ENCODE measurements at regions not wholly inside any gene's neighbourhood (a gene's known extent, or its start where the extent isn't known, plus 50 kb on each side); places are given as distances from the start of the nearest gene placed in this dataset.

DNA sequence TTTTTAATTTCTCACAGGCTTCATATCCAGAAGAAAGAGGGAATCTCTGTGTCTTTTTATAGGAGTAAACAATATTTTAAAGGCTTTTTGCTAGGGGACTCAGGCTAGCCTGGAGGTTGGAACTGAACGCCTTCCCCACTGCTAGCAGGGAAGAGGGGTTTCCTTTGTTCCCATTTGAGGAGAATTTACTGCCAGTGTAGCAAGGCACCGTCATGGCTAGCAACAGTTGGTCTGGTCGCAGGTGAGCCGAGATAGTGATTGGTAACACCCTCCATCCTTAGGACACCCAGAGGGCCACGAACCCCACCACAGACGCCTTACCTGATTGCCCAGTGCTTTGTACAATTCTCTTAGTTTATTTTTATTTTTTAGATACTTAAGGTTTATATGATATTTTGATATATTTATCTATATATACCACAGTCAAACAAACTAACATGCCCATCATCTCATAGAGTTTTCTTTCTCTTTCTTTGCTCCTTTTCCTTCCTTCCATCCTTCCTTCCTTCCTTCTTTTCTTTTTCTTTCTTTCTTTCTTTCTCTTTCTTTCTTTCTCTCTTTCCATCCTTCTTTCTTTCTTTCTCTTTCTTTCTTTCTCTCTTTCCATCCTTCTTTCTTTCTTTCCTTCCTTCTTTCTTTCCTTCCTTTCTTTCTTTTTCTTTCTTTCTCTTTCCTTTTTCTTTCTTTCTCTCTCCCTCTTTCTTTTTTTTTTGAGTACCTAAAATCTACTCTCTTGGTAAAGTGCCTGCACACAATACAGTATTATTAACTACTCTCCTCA lies 219.0 kb upstream of the AKR1E2 start:
- TF ChIP-seq, protein P1, sequence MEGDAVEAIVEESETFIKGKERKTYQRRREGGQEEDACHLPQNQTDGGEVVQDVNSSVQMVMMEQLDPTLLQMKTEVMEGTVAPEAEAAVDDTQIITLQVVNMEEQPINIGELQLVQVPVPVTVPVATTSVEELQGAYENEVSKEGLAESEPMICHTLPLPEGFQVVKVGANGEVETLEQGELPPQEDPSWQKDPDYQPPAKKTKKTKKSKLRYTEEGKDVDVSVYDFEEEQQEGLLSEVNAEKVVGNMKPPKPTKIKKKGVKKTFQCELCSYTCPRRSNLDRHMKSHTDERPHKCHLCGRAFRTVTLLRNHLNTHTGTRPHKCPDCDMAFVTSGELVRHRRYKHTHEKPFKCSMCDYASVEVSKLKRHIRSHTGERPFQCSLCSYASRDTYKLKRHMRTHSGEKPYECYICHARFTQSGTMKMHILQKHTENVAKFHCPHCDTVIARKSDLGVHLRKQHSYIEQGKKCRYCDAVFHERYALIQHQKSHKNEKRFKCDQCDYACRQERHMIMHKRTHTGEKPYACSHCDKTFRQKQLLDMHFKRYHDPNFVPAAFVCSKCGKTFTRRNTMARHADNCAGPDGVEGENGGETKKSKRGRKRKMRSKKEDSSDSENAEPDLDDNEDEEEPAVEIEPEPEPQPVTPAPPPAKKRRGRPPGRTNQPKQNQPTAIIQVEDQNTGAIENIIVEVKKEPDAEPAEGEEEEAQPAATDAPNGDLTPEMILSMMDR (conservative IDR thresholded peaks at IDR 0.05; ENCODE audit: low read depth, low read length), result no peak
- no peak for TF ChIP-seq EZH2 (IDR thresholded peaks at IDR 0.05; ENCODE audit: low read length, unreplicated experiment)

Measured in PC-3 (cell line).